Skeletal muscle satellite cell (primary cell): ENCODE measurements at regions not wholly inside any gene's neighbourhood (a gene's known extent, or its start where the extent isn't known, plus 50 kb on each side); places are given as distances from the start of the nearest gene placed in this dataset.
A peak's percentile ranks its signal among the peaks of the same experiment; 100 is the strongest.
"Not testable (repeated sequence)": the region's sequence is repeated elsewhere in the genome, so short reads cannot be mapped to it uniquely, and the experiment has no call there.

Source experiments
- H3K27me3 ChIP-seq: 2 replicates; pipeline ENCODE4 v1.7.0; 2013; ENCODE audit warnings: low read length; ENCODE audit not compliant: control insufficient read depth, insufficient read depth
- H3K36me3 ChIP-seq: 2 replicates; pipeline ENCODE4 v1.7.0; 2013; ENCODE audit warnings: mild to moderate bottlenecking, control low read depth, low read length; ENCODE audit not compliant: insufficient read depth
- H3K4me1 ChIP-seq: 2 replicates; pipeline ENCODE4 v1.7.0; 2013; ENCODE audit warnings: low read length; ENCODE audit not compliant: control insufficient read depth, insufficient read depth
- H3K4me2 ChIP-seq: 2 replicates; pipeline ENCODE4 v1.7.0; 2013; ENCODE audit warnings: mild to moderate bottlenecking, low read length
- H3K4me3 ChIP-seq: 2 replicates; pipeline ENCODE4 v1.7.0; 2013; ENCODE audit warnings: low read length
- H3K9ac ChIP-seq: 2 replicates; pipeline ENCODE4 v1.7.0; 2013; ENCODE audit warnings: mild to moderate bottlenecking, low read depth, low read length, moderate library complexity
- H3K9me3 ChIP-seq: replicated peaks from 2 replicates; pipeline ENCODE4 v1.7.0; 2013; ENCODE audit warnings: mild to moderate bottlenecking, control low read depth, low read length

DNA sequence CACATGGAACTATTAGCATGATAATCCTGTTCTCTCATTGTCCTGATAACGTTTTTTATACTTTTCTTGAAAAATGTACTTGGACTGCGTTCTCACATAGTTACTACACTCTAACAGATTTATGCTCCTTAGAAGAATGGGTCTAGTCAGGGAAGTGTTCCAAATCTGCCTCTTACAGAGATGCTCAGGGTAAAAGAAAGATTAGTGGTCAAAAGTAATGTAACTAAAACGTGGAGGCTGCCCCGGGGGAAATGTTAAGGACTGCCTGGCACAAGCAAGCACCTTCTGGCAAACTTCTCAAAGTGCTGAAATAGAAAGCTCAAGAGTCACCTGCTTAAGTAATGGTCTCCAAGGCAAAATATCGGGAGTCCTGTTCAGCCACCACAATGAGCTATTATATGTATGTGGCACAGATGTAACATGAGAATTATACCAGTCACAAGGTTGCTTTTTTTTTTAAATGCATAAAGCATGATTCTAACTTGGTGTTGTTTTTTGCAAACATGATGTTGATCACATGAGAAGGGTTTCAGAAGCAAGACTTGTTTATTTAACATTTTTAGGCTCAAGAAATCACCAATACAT lies 244.5 kb upstream of the JARID2 start:
- Histone ChIP-seq H3K9ac (no peak overlapping the region), H3K27me3 (no peaks in the 10 kb centered on the region), H3K9me3 (no peaks in the 10 kb centered on the region), H3K4me3 (no peak overlapping the region), H3K4me2 (no peak overlapping the region), H3K36me3 (no peaks in the 10 kb centered on the region), H3K4me1 (no peaks in the 10 kb centered on the region)

DNA sequence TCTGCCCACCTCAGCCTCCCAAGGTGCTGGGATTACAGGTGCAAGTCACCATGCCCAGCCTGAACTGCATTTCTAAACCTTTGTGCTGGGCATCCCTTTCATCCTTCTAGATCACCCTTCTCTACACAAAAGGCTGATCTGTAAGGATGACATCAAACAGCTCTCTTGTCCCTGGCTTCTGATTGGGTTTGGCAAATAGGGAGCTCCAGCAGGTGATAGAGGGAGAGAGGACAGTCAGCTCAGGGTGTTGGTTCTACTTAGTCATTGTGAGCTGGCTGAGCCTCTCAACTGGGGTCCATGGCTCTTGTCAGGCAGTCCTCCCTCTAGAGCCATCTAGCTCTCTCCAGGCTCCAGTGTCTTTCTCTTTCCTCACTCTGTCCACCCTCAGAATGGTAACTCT lies 237.6 kb upstream of the JARID2 start:
- Histone ChIP-seq H3K9ac (no peak overlapping the region), H3K27me3 (peaks cover 3% of the 10 kb centered on the region), H3K9me3 (no peaks in the 10 kb centered on the region), H3K36me3 (no peaks in the 10 kb centered on the region), H3K4me3 (no peak overlapping the region), H3K4me1 (no peaks in the 10 kb centered on the region), H3K4me2 (no peak overlapping the region)

DNA sequence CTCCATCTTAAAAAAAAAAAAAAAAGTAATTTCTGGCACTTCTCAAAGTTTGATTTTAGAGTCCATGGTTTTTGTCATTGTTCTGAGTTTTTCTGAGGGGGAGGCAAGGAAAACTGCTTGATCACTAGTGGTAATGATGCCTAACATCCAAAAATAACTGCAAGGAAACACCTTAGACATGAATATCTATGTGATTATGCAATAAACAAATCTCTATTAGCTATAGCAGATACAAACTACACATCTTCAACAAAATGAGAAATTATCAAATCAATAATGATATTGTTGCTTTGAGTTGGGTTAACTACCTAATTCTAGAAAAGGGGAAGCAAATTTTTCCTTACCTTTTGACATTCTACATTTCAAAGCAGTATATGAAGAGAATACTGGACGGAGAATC lies 230.9 kb upstream of the JARID2 start:
- Histone ChIP-seq H3K9me3 (no peaks in the 10 kb centered on the region), H3K4me3 (no peak overlapping the region), H3K36me3 (no peaks in the 10 kb centered on the region), H3K4me2 (no peak overlapping the region), H3K9ac (no peak overlapping the region), H3K4me1 (no peaks in the 10 kb centered on the region), H3K27me3 (peaks cover 5% of the 10 kb centered on the region)

DNA sequence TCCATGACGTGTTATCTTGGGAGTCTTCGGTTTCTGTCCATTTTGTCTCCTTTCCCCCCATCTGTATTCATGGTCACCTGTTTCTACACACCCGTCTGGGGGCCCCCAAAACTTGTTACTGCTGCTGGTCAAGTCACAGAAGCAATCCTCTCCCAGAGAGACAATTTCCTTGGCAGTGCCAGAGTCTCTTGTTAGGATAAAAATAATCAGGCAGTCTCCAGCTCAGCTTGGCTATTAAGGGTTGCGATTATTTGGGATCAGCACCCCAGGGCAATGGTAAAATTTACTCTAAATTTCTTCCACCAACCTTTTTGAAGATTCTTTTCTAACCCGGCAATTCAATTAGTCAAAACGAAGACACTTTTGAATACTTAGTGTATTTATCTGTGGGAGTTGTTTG lies 229.1 kb upstream of the JARID2 start:
- H3K9ac ChIP-seq = no peak overlapping the region
- H3K4me2 ChIP-seq = no peak overlapping the region
- H3K4me3 ChIP-seq = no peak overlapping the region

DNA sequence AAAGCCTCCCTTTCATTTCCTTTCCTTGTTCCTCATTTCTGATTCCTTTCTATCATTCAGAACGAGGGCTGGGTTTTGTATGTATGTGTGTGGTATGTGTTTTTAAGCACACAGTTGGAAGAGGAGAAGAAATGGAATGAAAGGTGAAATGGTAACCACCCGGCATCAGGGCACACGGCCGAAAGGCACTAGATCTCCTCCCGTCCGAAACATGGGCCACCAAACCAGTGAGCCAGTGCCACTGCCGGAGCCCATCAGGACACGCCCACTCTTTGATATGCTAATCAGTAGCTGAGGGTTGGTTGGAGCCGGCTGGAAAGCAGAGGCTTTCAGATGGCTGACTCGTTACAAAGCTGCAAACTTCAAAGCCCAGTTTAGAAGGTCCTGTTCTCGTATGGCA lies 228.6 kb upstream of the JARID2 start:
- Histone ChIP-seq H3K9ac (no peak overlapping the region), H3K36me3 (no peaks in the 10 kb centered on the region), H3K4me2 (peak overlapping the region; percentile 6), H3K9me3 (no peaks in the 10 kb centered on the region), H3K4me1 (no peaks in the 10 kb centered on the region), H3K4me3 (no peak overlapping the region), H3K27me3 (peaks cover 3% of the 10 kb centered on the region)

More for the DNA sequence above, 229.1 kb upstream of the JARID2 start:
- Histone ChIP-seq H3K4me1 (no peaks in the 10 kb centered on the region), H3K27me3 (peaks cover 3% of the 10 kb centered on the region), H3K36me3 (no peaks in the 10 kb centered on the region), H3K9me3 (no peaks in the 10 kb centered on the region)

DNA sequence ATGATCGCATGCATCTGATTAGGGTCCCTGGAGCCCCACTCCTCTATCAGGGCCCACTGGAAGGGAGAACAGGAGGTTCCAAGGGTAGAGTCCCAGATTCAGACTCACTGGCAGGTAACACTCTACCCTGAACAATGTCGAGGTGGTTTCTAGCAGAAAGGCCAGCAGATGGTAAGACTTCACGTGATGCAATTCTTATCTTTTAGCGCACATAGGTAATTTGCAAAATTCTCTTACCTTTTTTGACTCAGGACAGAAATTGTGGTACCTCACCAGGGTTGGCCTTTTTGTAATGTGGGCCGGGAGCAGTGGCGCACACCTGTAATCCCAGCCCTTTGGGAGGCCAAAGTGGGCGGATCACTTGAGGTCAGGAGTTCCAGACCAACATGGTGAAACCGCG lies 228.1 kb upstream of the JARID2 start:
- Histone ChIP-seq H3K4me2 (no peak overlapping the region), H3K27me3 (peaks cover 3% of the 10 kb centered on the region), H3K9me3 (no peaks in the 10 kb centered on the region), H3K9ac (no peak overlapping the region), H3K4me3 (no peak overlapping the region), H3K4me1 (no peaks in the 10 kb centered on the region), H3K36me3 (no peaks in the 10 kb centered on the region)

DNA sequence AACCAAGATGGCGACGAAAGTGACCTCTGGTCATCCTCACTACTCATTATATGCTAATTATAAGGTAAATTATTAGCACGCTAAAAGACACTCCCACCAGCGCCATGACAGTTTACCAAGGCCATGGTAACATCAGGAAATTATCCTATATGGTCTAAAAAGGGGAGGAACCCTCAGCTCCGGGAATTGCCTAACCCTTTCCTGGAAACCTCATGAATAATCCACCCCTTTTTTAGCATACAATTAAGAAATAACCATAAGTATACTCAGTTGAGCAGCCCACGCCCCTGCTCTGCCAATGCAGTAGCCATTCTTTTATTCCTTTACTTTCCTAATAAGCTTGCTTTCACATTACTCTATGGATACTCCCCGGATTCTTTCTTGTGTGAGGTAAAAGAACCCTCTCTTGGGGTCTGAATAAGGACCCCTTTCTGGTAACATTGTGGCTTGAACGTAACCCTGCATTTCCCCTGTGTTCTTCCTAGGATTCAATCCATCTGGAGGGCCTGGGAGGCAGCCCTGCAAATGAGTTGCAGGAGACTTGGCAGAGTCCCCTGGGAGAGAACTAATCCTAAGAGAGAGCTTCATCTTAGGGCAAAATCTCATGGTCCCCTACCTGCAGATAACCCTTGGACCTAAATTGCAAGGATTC lies 225.6 kb upstream of the JARID2 start:
- no peaks in the 10 kb centered on the region for H3K4me1 ChIP-seq
- H3K9ac ChIP-seq = no peak overlapping the region
- H3K9me3 ChIP-seq = no peaks in the 10 kb centered on the region
- no peak overlapping the region for H3K4me2 ChIP-seq
- no peak overlapping the region for H3K4me3 ChIP-seq
- no peaks in the 10 kb centered on the region for H3K36me3 ChIP-seq
- H3K27me3 ChIP-seq = peaks cover 3% of the 10 kb centered on the region

DNA sequence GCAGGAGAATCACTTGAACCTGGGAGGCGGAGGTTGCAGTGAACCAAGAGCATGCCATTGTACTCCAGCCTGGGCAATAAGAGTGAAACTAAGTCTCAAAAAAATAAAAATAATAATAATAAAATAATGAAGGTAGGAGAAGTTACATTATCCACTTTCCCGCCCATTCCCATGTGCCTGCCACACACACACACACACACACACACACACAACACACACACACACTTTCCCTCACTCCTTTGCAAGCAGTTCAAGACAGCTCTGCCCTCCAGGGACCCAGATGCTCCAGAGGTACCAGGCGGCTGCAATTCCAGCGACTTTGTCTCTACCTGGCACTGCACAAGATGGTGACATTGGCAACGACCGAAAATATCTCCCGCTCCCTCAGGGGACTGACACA lies 224.8 kb upstream of the JARID2 start:
- H3K4me2 ChIP-seq = no peak overlapping the region
- H3K4me1 ChIP-seq = no peaks in the 10 kb centered on the region
- no peak overlapping the region for H3K9ac ChIP-seq
- no peak overlapping the region for H3K4me3 ChIP-seq
- H3K9me3 ChIP-seq = no peaks in the 10 kb centered on the region
- no peaks in the 10 kb centered on the region for H3K36me3 ChIP-seq
- H3K27me3 ChIP-seq = peaks cover 2% of the 10 kb centered on the region

DNA sequence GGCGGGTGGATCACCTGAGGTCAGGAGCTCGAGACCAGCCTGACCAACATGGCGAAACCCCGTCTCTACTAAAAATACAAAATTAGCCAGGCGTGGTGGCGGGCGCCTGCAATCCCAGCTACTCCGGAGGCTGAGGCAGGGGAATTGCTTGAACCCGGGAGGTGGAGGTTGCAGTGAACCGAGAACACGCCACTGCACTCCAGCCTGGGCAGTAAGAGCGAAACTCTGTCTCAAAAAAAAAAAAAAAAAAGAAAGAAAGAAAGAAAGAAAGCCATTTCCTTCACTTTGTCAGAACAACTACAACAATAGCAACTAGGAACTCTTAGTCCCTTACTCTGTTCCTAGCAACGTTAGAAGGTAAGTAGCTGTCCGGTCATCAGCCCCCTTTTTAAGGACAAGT lies 222.9 kb upstream of the JARID2 start:
- not testable (repeated sequence) for H3K4me2 ChIP-seq, H3K9me3 ChIP-seq, H3K4me1 ChIP-seq, H3K36me3 ChIP-seq, H3K4me3 ChIP-seq, H3K27me3 ChIP-seq, H3K9ac ChIP-seq

DNA sequence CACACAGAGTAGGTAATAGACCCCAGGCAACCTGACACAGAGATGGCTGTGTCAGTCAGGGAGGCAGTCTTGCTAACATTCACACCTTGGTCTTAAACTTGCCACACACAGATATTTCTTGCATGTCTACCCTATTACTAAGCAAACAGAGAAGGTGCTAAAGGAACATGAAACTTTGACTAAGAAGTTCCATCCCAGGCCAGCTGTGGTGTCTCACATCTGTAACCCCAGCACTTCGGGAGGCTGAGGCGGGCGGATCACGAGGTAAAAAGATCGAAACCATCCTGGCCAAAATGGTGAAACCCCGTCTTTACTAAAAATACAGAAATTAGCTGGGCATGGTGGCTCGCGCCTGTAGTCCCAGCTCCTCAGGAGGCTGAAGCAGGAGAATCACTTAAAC lies 222.4 kb upstream of the JARID2 start:
- Histone ChIP-seq H3K4me2 (no peak overlapping the region), H3K4me3 (no peak overlapping the region), H3K36me3 (no peaks in the 10 kb centered on the region), H3K9ac (no peak overlapping the region), H3K4me1 (no peaks in the 10 kb centered on the region), H3K27me3 (no peaks in the 10 kb centered on the region), H3K9me3 (no peaks in the 10 kb centered on the region)

DNA sequence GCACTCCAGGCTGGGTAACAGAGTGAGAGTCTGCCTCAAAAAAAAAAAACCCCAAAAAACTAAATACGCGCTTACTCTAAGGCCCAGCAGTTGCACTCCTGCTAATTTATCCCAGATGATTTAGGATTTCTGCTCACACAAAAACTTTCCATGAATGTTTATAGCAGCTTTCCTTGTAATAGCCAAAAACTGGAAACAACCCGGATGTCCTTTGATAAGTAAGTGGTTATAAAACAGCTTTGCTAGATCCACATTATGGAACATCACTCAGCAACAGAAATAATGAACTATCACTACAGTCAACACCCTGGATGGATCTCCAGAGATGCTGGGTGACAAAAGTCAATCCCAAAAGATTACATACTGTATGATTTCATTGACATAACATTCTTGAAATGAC lies 220.4 kb upstream of the JARID2 start:
- no peaks in the 10 kb centered on the region for H3K4me1 ChIP-seq
- no peak overlapping the region for H3K9ac ChIP-seq
- H3K4me2 ChIP-seq = no peak overlapping the region
- H3K27me3 ChIP-seq = no peaks in the 10 kb centered on the region
- no peaks in the 10 kb centered on the region for H3K36me3 ChIP-seq
- H3K4me3 ChIP-seq = no peak overlapping the region
- no peaks in the 10 kb centered on the region for H3K9me3 ChIP-seq

DNA sequence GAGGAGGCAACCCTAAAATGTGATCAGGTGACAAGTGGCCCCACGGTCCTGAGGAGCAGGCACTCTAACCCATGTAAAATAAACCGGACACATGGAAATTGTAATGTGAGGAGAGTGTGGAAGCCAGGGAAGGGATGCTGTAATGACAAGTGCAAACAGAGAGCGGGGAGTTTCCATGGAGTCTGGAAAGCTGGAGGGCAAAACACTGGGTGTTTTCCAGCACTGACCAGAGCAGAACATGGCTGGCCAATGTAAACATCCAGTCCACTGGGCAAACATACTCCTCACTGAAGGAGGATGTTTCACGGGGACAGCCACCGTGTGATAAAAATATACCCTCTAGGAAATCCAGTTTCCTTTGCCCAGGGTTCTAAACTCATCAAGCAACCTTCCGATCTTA lies 219.0 kb upstream of the JARID2 start:
- Histone ChIP-seq H3K4me2 (no peak overlapping the region), H3K9ac (no peak overlapping the region), H3K9me3 (no peaks in the 10 kb centered on the region), H3K27me3 (no peaks in the 10 kb centered on the region), H3K36me3 (no peaks in the 10 kb centered on the region), H3K4me3 (no peak overlapping the region), H3K4me1 (no peaks in the 10 kb centered on the region)
